Central memory CD8-positive, alpha-beta T cell (primary cell): ENCODE measurements at regions not wholly inside any gene's neighbourhood (a gene's known extent, or its start where the extent isn't known, plus 50 kb on each side); places are given as distances from the start of the nearest gene placed in this dataset.
"Not testable (repeated sequence)": the region's sequence is repeated elsewhere in the genome, so short reads cannot be mapped to it uniquely, and the experiment has no call there.

Experiments
- ATAC-seq: fragments of 150-1000 bp; cut with Tn5 transposase; replicated peaks from 2 replicates; pipeline ENCODE4 v1.10.0; 2022; ENCODE audit warnings: mild to moderate bottlenecking, moderate FRiP score, moderate number of reproducible peaks; ENCODE audit not compliant: poor library complexity, severe bottlenecking; ENCODE audit errors: extremely low read depth
- DNase-seq, 2 donors: peaks; one replicate each; pipeline ENCODE4 v3.0.0; 2021; ENCODE audit warnings: low spot score in 2 of 2
- H3K27ac Mint-ChIP-seq: one replicate; pipeline ENCODE4 v1.8.0; 2022; ENCODE audit warnings: low read depth, mild to moderate bottlenecking, moderate library complexity, mixed read lengths
- H3K27me3 Mint-ChIP-seq: one replicate; pipeline ENCODE4 v1.8.0; 2022; ENCODE audit warnings: mixed read lengths
- H3K36me3 Mint-ChIP-seq: one replicate; pipeline ENCODE4 v1.8.0; 2022; ENCODE audit warnings: mild to moderate bottlenecking, moderate library complexity, mixed read lengths; ENCODE audit not compliant: insufficient read depth
- H3K4me1 Mint-ChIP-seq: one replicate; pipeline ENCODE4 v1.8.0; 2022; ENCODE audit warnings: mixed read lengths
- H3K4me3 Mint-ChIP-seq: one replicate; pipeline ENCODE4 v1.8.0; 2022; ENCODE audit warnings: mild to moderate bottlenecking, moderate library complexity, mixed read lengths
- H3K9me3 Mint-ChIP-seq: one replicate; pipeline ENCODE4 v1.8.0; 2022; ENCODE audit warnings: mixed read lengths

DNA sequence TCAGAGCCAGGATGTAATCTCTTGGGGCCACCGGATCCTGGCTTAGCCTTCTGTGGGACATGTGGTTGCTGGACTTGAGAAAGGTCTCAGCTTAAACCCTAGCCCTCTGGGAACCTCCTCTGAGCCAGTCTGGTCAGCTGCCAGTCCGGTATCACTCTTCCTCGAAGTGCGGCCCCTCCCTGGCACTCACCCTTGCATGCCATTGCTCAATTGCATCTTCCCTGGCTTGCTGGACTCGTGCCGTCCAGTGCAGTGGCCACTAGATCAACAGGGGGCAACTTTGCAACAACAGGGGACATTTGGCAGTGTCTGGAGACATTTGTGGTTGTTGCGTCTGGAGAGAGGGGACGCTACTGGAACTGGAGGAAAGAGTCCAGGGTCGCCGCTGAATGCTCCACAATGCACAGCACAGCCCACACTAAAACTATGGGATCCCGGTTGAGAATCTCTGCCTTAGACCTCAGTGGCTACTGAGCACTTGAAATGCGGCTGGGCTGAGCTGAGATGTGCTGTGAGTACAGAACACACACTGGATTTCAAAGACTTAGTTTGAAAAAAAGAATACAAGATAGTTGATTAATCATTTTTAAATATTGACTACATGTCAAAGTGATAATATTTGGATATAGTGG is 152.1 kb downstream of the TFAP2C start:
- no peak for DNase-seq
- H3K4me1 Mint-ChIP-seq = no peaks in the 10 kb centered on the region
- ATAC-seq = no peak
- H3K27me3 Mint-ChIP-seq = peaks cover 37% of the 10 kb centered on the region
- no peak overlapping the region for H3K4me3 Mint-ChIP-seq
- no peaks in the 10 kb centered on the region for H3K36me3 Mint-ChIP-seq
- H3K27ac Mint-ChIP-seq = no peak overlapping the region
- no peaks in the 10 kb centered on the region for H3K9me3 Mint-ChIP-seq

DNA sequence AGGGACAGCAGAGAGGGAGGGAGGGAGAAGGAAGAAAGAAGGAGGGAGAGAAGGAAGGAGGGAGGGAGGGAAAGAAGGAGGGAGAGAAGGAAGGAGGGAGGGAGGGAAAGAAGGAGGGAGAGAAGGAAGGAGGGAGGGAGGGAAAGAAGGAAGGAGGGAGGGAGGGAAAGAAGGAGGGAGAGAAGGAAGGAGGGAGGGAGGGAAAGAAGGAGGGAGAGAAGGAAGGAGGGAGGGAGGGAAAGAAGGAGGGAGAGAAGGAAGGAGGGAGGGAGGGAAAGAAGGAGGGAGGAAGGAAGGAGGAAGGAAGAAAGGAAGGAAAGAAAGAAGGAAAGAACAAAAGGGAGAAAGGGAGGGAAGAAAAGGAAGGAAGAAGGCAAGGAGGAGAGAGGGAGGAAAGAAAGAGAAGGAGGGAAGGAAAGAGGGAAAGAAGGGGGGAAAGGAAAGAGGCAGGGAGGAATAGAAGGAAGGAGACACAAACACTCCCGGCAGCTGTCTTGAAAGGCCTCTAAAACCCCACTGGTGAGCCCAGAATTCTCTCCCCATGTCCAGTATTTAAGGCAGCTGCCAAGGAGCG is 153.0 kb downstream of the TFAP2C start:
- H3K9me3 Mint-ChIP-seq, DNase-seq, H3K27ac Mint-ChIP-seq, H3K4me1 Mint-ChIP-seq, ATAC-seq, H3K36me3 Mint-ChIP-seq, H3K4me3 Mint-ChIP-seq: not testable (repeated sequence)
- H3K27me3 Mint-ChIP-seq = peaks cover 37% of the 10 kb centered on the region

DNA sequence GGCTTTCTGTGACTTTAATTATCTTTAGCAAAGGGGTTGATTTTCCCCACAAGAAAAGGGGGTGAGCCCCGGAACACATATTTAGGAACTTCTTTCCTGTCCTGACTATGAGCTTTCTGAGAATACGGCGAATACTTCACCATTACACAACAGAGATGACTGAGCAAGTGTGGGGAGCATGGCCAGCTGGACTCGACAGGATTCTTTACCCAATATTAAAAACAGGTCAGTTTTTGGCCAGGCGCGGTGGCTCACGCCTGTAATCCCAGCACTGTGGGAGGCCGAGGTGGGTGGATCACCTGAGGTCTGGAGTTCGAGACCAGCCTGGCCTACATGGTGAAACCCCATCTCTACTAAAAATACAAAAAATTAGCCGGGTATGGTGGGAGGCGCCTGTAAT is 153.7 kb downstream of the TFAP2C start:
- not testable (repeated sequence) for H3K4me3 Mint-ChIP-seq, H3K4me1 Mint-ChIP-seq, DNase-seq, H3K9me3 Mint-ChIP-seq, H3K36me3 Mint-ChIP-seq, ATAC-seq, H3K27ac Mint-ChIP-seq
- H3K27me3 Mint-ChIP-seq = peaks cover 37% of the 10 kb centered on the region

- Mint-ChIP-seq H3K27me3 (peaks cover 29% of the 10 kb centered on the region), H3K36me3 (no peaks in the 10 kb centered on the region)
Observed at GRCh38 chr20:56783826-56784225, 154.7 kb downstream of the TFAP2C start.

GRCh38 chr20:56786503-56786902 is 157.4 kb downstream of the TFAP2C start:
- DNase-seq (no peak), ATAC-seq (no peak)
- Mint-ChIP-seq H3K4me1 (no peaks in the 10 kb centered on the region), H3K27me3 (peaks cover 7% of the 10 kb centered on the region), H3K36me3 (no peaks in the 10 kb centered on the region), H3K9me3 (no peaks in the 10 kb centered on the region), H3K27ac (no peak overlapping the region), H3K4me3 (no peak overlapping the region)

More at GRCh38 chr20:56783826-56784225, 154.7 kb downstream of the TFAP2C start:
- H3K27ac Mint-ChIP-seq = no peak overlapping the region
- H3K4me3 Mint-ChIP-seq = no peak overlapping the region
- ATAC-seq = no peak
- no peak for DNase-seq
- no peaks in the 10 kb centered on the region for H3K4me1 Mint-ChIP-seq
- no peaks in the 10 kb centered on the region for H3K9me3 Mint-ChIP-seq

- H3K27me3 Mint-ChIP-seq = no peaks in the 10 kb centered on the region
Observed at GRCh38 chr20:56788041-56788670, 159.1 kb downstream of the TFAP2C start.

DNA sequence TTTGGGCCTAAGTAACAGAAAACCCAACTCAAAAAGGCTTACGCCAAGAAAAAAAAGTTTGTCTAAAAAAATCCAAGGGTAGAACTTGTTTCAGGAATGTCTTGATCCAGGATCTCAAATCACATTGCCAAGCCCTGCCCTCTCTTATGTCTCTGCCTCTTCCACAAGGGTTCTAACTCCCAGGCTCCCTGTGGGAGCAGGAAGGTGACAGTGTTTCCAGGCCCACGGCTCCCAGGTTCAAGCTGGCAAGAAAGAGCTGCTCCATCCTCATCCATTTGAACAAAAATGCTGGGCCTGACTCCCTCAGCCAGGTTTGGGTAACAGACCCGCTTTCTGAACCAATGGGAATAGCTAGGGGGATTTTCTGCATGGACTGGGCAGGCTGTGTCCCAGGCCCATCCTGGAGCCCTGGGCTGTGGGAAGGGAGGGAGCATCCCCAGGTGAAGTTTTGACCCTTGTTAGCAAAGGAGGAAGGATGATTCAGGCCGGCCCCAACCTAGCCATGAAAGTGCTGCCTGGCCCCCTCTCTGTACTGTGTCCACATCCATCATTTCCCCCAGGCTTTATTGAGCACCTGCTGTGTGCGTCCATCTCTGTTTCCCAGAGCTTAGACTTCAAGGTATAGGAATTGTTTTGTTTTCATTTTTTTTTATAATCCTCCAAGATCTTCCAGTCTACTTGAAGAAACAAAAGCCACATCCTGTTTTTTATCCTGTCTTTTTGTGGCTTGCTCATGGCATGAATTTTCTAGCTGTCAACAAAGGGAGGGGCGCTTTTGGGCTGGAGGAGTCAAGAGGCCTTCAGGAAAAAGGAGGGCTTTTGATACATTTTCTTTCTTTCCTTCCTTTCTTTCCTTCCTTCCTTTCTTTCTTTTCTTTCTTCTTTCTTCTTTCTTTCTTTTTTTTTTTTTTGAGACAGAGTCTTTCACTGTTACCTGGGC is 159.8 kb downstream of the TFAP2C start:
- no peaks in the 10 kb centered on the region for H3K36me3 Mint-ChIP-seq
- no peak overlapping the region for H3K4me3 Mint-ChIP-seq
- H3K27ac Mint-ChIP-seq = no peak overlapping the region
- no peaks in the 10 kb centered on the region for H3K9me3 Mint-ChIP-seq
- no peaks in the 10 kb centered on the region for H3K4me1 Mint-ChIP-seq
- no peak for ATAC-seq
- H3K27me3 Mint-ChIP-seq = peaks cover 2% of the 10 kb centered on the region
- no peak for DNase-seq

More at GRCh38 chr20:56788041-56788670, 159.1 kb downstream of the TFAP2C start:
- Mint-ChIP-seq H3K4me1 (no peaks in the 10 kb centered on the region), H3K36me3 (no peaks in the 10 kb centered on the region), H3K9me3 (no peaks in the 10 kb centered on the region), H3K27ac (no peak overlapping the region), H3K4me3 (no peak overlapping the region)
- DNase-seq = no peak
- no peak for ATAC-seq

- DNase-seq (no peak), ATAC-seq (no peak)
- Mint-ChIP-seq H3K4me3 (no peak overlapping the region), H3K27ac (no peak overlapping the region), H3K9me3 (peaks cover 6% of the 10 kb centered on the region), H3K36me3 (no peaks in the 10 kb centered on the region), H3K4me1 (no peaks in the 10 kb centered on the region), H3K27me3 (peaks cover 30% of the 10 kb centered on the region)
Observed at GRCh38 chr20:56793916-56794315, 164.8 kb downstream of the TFAP2C start.

DNA sequence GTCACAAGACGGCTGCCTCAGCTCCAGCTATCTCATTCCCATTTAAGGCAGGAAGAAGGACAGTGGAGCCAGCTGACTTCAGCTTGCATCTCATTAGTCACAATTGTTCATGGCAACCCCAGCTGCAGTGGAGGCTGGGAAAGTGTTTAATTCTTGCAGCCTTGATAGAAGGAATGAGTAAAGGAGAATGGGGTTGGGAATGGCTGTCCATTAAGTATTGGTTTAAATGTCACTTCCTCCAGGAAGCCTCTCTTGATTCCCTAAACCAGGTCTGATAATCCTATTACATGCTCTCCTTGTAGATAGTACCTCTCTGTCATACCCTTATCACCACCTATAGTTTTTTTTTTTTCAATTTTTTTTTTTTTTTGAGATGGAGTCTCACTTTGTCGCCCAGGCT is 166.4 kb downstream of the TFAP2C start:
- no peaks in the 10 kb centered on the region for H3K36me3 Mint-ChIP-seq
- no peaks in the 10 kb centered on the region for H3K4me1 Mint-ChIP-seq
- ATAC-seq (no peak), DNase-seq (no peak)
- H3K27ac Mint-ChIP-seq = no peak overlapping the region
- H3K9me3 Mint-ChIP-seq = peaks cover 6% of the 10 kb centered on the region
- H3K4me3 Mint-ChIP-seq = no peak overlapping the region
- H3K27me3 Mint-ChIP-seq = peaks cover 30% of the 10 kb centered on the region

DNA sequence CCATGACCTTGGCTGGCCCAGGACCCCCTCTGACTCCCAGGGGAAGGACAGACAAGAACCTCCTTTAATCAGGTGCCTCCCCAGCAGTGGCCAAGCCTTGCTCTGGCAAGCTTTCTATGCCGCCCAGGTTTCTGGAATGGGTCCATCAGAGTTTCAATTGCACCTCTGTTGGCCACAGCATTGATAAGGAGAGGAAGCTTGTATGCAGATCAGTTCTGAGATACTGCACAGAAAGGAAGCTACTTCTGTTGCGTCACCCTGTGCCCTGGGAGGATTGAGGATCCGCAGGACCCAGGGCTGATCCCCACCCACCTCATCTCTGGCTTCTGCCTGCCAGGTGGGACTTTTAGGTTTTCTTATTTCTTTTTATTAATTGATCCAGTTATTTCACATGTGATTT is 167.2 kb downstream of the TFAP2C start:
- no peaks in the 10 kb centered on the region for H3K36me3 Mint-ChIP-seq
- H3K4me1 Mint-ChIP-seq = no peaks in the 10 kb centered on the region
- no peak overlapping the region for H3K27ac Mint-ChIP-seq
- DNase-seq (no peak), ATAC-seq (no peak)
- peaks cover 30% of the 10 kb centered on the region for H3K27me3 Mint-ChIP-seq
- H3K9me3 Mint-ChIP-seq = peaks cover 6% of the 10 kb centered on the region
- H3K4me3 Mint-ChIP-seq = no peak overlapping the region

DNA sequence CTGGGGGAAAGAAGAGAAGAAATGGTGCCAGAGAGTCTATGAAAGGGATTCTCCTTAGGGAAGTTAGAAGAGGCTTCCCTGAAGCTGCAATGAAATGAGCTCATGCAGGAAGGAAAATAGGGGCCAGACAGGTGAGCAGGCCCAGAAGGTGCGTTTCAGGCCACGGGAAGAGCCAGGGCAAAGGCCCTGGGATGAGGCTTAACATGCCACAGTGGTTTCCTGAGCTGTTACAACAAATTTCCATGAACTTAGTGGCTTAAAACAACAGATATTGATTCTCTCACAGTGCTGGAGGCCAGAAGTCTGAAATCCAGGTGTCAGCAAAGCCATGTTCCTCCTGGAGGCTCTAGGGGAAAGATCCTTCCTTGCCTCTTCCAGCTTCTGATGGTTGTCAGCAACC is 167.9 kb downstream of the TFAP2C start:
- Mint-ChIP-seq H3K4me1 (no peaks in the 10 kb centered on the region), H3K27me3 (peaks cover 30% of the 10 kb centered on the region)
- ATAC-seq = no peak

GRCh38 chr20:56798634-56799033 is 169.5 kb downstream of the TFAP2C start:
- no peak overlapping the region for H3K27ac Mint-ChIP-seq

More for the DNA sequence above, 167.9 kb downstream of the TFAP2C start:
- Mint-ChIP-seq H3K9me3 (peaks cover 6% of the 10 kb centered on the region), H3K4me3 (no peak overlapping the region), H3K27ac (no peak overlapping the region), H3K36me3 (no peaks in the 10 kb centered on the region)
- no peak for DNase-seq

More at GRCh38 chr20:56798634-56799033, 169.5 kb downstream of the TFAP2C start:
- peaks cover 30% of the 10 kb centered on the region for H3K27me3 Mint-ChIP-seq
- no peaks in the 10 kb centered on the region for H3K36me3 Mint-ChIP-seq
- DNase-seq (no peak), ATAC-seq (no peak)
- peaks cover 6% of the 10 kb centered on the region for H3K9me3 Mint-ChIP-seq
- no peaks in the 10 kb centered on the region for H3K4me1 Mint-ChIP-seq
- H3K4me3 Mint-ChIP-seq = no peak overlapping the region
